Retinal pigment epithelial cell (primary cell): ENCODE measurements at regions not wholly inside any gene's neighbourhood (a gene's known extent, or its start where the extent isn't known, plus 50 kb on each side); places are given as distances from the start of the nearest gene placed in this dataset.

ENCODE experiments used
- DNase-seq: peaks from one replicate; pipeline ENCODE4 v3.0.0-alpha.2; 2010; ENCODE audit warnings: low read depth
- H3K4me3 ChIP-seq: 2 replicates; pipeline ENCODE4 v1.5.1; 2011; ENCODE audit warnings: mild to moderate bottlenecking, low read length, control low read depth, moderate library complexity
- CTCF ChIP-seq: conservative IDR thresholded peaks from 2 replicates; pipeline ENCODE4 v1.5.1; 2011; ENCODE audit warnings: low read depth, low read length, control low read depth, inconsistent platforms

- H3K4me3 ChIP-seq, result no peak overlapping the region
- TF ChIP-seq CTCF, result no peak
- no peak for DNase-seq
These were observed 341.2 kb downstream of the RAD51AP2 start for GRCh38 chr2:17177088-17177487.

GRCh38 chr2:17171446-17172049 is 346.7 kb downstream of the RAD51AP2 start:
- peak; percentile 91 for TF ChIP-seq CTCF
- no peak overlapping the region for H3K4me3 ChIP-seq
- DNase-seq, result no peak

- no peak overlapping the region for H3K4me3 ChIP-seq
- peak; percentile 72 for DNase-seq
- no peak for TF ChIP-seq CTCF
These were observed 351.7 kb downstream of the RAD51AP2 start for GRCh38 chr2:17166506-17166905.

GRCh38 chr2:17164550-17164949 is 353.7 kb downstream of the RAD51AP2 start:
- no peak for TF ChIP-seq CTCF
- DNase-seq, result peak; percentile 35
- no peak overlapping the region for H3K4me3 ChIP-seq

GRCh38 chr2:17163638-17164037 is 354.6 kb downstream of the RAD51AP2 start:
- H3K4me3 ChIP-seq, result no peak overlapping the region
- no peak for DNase-seq
- TF ChIP-seq CTCF, result no peak

- no peak overlapping the region for H3K4me3 ChIP-seq
- TF ChIP-seq CTCF, result no peak
- no peak for DNase-seq
These were observed 355.5 kb downstream of the RAD51AP2 start for GRCh38 chr2:17162713-17163112.

- H3K4me3 ChIP-seq, result no peak overlapping the region
- no peak for TF ChIP-seq CTCF
- no peak for DNase-seq
These were observed 357.6 kb downstream of the RAD51AP2 start for GRCh38 chr2:17160594-17160993.
